Stimulated activated CD4-positive, alpha-beta T cell treated with anti-CD3 and anti-CD28 coated beads, Interleukin-4, amount 100 ng/mL, for 4 hours (primary cell): ENCODE measurements at regions not wholly inside any gene's neighbourhood (a gene's known extent, or its start where the extent isn't known, plus 50 kb on each side); places are given as distances from the start of the nearest gene placed in this dataset.
"Not testable (repeated sequence)": the region's sequence is repeated elsewhere in the genome, so short reads cannot be mapped to it uniquely, and the experiment has no call there.

Experiments
- DNase-seq, 2 experiments: peaks; one replicate each; pipeline ENCODE4 v3.0.0-alpha.2; 2020

GRCh38 chr4:27985522-27985921, 1124.9 kb downstream of the STIM2 start:
- no peak for DNase-seq

GRCh38 chr4:27986476-27986875, 1125.8 kb downstream of the STIM2 start:
- DNase-seq: no peak

- DNase-seq: no peak
Measured at GRCh38 chr4:28001698-28002097, 1141.1 kb downstream of the STIM2 start.

DNA sequence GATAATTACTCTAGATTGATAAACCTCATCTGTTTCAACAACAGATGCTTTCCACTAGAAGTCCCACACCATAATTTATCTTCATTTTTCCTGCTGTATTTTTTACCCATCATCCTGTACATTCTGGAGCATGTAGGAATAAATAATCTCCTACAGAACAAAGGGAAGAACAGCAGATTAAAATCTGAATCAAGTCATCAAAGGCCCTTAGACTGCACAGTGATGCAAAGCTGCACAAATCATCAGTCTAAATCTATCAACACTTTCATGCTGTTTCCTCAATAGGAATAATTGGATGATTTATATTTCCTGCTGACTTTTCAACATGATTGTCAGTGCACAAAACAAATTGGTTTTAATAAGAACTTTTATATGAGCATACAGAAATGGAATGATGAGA, 1143.9 kb downstream of the STIM2 start:
- no peak for DNase-seq

DNA sequence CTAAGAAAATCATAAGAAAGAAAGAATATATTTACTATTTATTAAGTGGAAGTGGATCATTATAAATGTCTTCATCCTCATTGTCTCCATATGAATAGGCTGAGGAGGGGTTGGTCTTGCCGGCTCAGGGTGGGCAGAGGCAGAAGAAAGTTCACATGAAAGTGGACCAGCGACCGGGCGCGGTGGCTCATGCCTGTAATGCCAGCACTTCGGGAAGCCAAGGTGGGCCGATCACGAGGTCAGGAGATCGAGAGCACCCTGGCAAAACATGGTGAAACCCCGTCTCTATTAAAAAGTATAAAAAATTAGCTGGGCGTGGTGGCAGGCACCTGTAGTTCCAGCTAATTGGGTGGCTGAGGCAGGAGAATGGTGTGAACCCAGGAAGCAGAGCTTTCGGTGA, 1145.4 kb downstream of the STIM2 start:
- no peak for DNase-seq

DNA sequence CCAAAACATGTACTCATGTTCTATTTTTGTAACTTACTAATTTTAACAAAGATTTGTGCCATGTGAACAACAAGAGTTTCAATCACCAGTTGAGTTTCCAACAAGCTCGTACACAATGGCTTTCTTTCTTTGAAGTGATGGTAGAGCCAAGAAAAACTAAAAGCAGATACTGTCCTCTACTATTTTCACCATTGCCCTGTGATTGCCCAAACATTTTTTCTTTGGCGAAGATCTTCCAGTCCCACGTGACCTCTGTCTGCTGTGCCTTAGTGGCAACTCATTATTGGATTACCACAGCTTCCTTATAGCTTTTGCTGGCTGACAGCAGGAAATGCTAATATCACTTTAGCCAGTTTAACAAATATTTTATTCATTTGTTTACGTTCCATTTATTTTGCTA, 1147.1 kb downstream of the STIM2 start:
- DNase-seq: no peak

- no peak for DNase-seq
Measured at GRCh38 chr4:28009541-28009940, 1148.9 kb downstream of the STIM2 start.

- DNase-seq: no peak
Measured at GRCh38 chr4:28010577-28011240, 1150.1 kb downstream of the STIM2 start.

DNA sequence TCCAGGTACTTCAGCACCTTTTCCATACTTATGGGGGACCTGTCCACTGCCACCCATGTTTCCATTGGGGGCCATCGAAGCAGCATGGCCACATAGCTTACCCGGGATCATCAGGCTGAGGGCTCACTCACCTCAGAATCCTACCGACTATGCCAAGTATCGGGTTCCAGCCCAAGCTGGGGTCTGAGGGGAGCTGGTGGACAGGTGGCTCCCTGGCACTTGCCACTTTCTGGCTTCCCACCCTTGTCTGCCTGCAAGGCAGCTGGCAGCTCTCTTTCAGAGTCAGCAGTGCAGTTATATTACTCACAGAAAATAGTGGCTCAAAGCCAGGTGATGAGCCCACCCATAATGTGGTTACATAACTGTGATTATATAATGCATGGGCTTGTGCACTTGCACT, 1153.8 kb downstream of the STIM2 start:
- DNase-seq: no peak

DNA sequence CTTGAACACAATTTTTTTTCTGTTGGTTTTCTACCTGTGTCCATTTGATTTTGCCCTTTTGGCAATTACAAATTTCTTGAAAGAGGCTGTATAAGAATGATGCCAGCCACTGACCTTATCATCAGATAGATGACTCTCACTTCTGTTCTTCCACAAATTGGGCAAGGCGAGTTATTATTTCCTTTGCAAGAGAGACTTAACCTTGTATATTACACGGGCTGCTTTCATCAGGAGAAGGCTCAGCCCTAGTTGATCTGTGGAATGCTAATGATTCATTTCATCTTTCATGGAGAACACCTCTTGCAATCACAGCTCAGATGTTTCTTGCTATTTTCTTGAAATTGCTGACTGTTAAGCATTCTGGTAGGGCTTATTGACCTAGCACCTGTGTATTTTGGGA, 1155.4 kb downstream of the STIM2 start:
- no peak for DNase-seq

DNA sequence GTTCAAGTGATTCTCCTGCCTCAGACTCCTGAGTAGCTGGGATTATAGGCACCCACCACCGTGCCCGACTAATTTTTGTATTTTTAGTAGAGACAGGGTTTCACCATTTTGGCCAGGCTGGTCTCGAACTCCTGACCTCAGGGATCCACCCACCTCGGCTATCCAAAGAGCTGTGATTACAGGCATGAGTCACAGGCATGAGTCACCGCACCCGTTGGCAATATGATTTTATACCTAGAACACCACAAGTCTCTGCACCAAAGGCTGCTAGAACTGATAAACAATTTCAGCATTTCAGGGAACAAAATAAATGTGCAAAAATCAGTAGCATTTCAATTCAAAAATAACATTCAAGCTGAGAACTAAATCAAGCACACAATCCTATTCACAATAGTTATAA, 1177.6 kb downstream of the STIM2 start:
- not testable (repeated sequence) for DNase-seq

- DNase-seq: no peak
Measured at GRCh38 chr4:28062562-28062961, 1201.9 kb downstream of the STIM2 start.

DNA sequence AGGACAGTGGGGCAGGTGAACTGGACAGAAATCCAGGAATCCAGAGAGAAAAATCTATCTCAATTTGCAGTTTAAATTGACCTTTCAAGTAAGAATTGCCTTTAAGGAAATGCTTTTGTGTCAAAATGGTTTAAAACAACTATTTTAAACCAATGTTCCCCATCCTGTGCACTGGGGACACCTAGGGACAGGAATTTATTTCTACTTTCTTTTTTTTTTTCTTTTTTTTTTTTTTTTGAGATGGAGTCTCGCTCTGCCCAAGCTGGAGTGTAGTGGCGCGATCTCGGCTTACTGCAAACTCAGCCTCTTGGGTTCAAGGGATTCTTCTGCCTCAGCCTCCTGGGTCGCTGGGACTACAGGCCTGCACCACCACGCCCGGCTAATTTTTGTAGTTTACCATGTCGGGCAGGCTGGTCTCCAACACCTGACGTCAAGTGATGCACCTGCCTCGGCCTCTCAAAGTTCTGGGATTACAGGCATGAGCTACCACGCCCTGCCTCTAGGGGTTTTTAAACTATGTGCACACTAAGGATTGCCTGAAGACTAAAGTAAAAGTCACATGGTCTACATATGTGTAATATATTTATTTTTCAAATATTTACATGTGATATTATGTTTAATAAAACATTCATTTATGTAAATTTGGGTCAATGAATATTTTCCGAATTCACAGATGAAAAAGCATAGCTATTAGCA, 1213.4 kb downstream of the STIM2 start:
- DNase-seq: no peak

- DNase-seq: no peak
Measured at GRCh38 chr4:28075401-28075956, 1214.8 kb downstream of the STIM2 start.

- not testable (repeated sequence) for DNase-seq
Measured at GRCh38 chr4:28077203-28077602, 1216.6 kb downstream of the STIM2 start.

GRCh38 chr4:28082686-28083390, 1222.2 kb downstream of the STIM2 start:
- no peak for DNase-seq

DNA sequence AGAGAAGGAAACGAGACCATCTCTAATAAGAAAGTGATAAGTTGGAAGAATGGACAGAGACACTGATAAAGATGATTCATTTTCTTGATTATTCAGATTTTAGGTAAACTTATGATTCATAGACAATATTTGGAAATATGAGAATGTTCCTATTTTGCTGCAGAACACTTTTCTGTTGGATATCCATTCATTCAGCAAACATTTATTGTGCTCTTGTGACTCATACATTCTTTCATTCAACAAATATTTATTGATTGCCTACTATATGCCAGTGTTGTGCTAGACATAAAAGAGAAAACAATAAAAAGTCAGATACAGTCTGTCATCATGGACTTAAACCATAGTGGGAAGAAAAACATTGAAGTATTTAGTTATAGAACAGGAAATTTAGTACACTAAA, 1232.0 kb downstream of the STIM2 start:
- DNase-seq: no peak

- DNase-seq: no peak
Measured at GRCh38 chr4:28093071-28093470, 1232.4 kb downstream of the STIM2 start.

DNA sequence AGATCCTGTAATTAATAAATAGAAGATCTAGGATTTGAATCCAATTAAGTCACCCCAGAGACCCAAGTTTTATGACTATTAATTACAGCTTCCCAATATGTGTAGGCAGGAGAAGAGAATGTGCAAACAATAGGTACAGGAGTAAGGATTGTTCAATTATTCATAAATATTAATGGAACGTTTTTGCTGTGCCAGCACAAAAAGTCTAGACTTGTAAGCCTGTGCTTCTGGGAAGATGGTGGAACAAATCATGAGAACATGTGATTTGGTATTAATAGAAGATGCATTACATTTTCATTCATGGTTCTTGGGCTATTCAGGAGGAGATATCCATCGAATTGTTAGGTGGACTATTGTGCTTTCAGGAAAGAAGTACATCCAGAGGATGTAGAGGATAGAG, 1240.9 kb downstream of the STIM2 start:
- DNase-seq: no peak

DNA sequence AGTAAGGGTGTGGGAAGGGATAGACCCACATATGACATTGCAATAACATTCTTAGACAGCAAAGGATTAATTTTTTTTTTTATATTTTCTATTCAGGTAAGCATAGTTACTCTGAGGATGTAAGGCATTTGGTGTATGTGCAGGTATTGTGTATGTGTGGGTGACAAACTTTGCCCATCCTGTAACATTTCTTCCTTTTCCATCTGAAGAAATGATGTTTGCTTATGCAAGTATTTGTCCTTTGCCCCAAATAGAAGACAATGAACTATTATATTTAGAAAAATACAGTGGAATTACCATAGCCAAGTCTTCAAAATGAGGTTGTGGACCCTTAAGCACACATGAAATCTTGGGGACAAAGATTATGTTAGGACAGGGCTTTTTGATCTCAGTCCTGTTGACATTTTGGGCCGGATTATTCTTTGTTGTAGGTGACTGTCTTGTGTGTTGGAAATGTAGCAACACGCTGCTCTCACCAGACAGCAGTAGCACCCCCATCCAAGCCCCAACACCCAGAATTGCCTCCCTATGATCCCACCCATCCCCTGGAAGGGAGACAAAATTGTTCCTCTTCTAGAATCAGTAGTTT, 1244.7 kb downstream of the STIM2 start:
- no peak for DNase-seq

GRCh38 chr4:28106155-28106554, 1245.5 kb downstream of the STIM2 start:
- no peak for DNase-seq

DNA sequence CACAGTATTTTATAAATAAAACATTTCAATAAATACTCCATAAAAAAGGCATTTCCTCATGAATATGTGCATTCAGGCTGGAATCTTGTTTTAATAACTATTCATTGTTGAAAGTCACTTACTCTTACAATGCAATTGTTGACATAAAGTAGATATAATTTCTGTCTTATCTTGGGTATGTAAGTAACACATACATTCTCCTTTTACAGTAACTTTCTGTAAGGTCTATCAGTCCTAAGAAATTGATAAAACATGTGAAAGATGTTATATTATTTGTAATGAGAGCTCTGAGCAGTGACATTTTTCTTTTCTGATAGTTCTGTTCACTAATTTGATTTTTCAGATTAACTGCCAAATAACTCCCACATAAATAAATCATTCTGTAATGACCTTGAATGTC, 1249.2 kb downstream of the STIM2 start:
- no peak for DNase-seq

DNA sequence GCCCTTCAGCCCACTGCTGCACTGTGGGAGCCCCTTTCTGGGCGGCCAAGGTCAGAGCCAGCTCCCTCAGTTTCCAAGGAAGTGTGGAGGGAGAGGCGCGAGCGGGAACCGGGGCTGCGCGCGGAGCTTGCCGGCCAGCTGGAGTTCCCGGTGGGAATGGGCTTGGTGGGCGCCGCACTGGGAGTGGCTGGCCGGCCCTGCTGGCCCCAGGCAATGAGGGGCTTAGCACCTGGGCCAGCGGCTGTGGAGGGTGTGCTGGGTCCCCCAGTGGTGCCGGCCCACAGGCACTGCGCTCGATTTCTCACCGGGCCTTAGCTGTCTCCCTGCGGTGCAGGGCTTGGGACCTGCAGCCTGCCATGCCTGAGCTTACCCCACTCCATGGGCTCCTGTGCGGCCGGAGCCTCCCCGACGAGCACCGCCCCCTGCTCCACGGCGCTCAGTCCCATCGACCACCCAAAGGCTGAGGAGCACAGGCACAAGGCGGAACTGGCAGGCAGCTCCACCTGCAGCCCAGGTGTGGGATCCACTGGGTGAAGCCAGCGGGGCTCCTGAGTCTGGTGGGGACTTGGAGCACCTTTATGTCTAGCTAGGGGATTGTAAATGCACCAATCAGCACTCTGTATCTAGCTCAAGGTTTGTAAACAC, 1252.2 kb downstream of the STIM2 start:
- not testable (repeated sequence) for DNase-seq
